Psoas muscle (tissue), 7 donors: ENCODE measurements at regions not wholly inside any gene's neighbourhood (a gene's known extent, or its start where the extent isn't known, plus 50 kb on each side); places are given as distances from the start of the nearest gene placed in this dataset.
A peak's percentile ranks its signal among the peaks of the same experiment; 100 is the strongest.

Source experiments
- ATAC-seq, 4 donors: fragments of 200-7000 bp; cut with Tn5 transposase; one replicate each; pipeline ENCODE4 v1.9.1; 2020; ENCODE audit warnings: moderate library complexity in 3 of 4, mild to moderate bottlenecking in 2 of 4
- DNase-seq, 2 donors: peaks; one replicate each; pipeline ENCODE4 v3.0.0-alpha.2; 2020
- H3K27ac ChIP-seq: fragments of 200-600 bp; one replicate; pipeline ENCODE4 v1.8.0; 2022
- H3K27me3 ChIP-seq, 3 donors: fragments of 200-600 bp in 1 of 3; one replicate each; pipeline versions ENCODE4 v1.6.1 to v1.8.0; 2013 to 2022; ENCODE audit warnings: low read length in 2 of 3, mild to moderate bottlenecking in 2 of 3, moderate library complexity in 1 of 3; ENCODE audit not compliant: insufficient read depth in 3 of 3
- H3K36me3 ChIP-seq, 2 donors: fragments of 200-600 bp in 1 of 2; one replicate each; pipeline versions ENCODE4 v1.6.1 to v1.8.0; 2013 to 2022; ENCODE audit warnings: low read depth in 1 of 2, mild to moderate bottlenecking in 1 of 2, moderate library complexity in 1 of 2; ENCODE audit not compliant: insufficient read depth in 1 of 2
- H3K4me1 ChIP-seq: fragments of 200-600 bp; one replicate; pipeline ENCODE4 v1.8.0; 2022
- H3K4me3 ChIP-seq: fragments of 200-600 bp; one replicate; pipeline ENCODE4 v1.8.0; 2022; ENCODE audit warnings: mild to moderate bottlenecking
- H3K9me3 ChIP-seq: fragments of 200-600 bp; one replicate; pipeline ENCODE4 v1.8.0; 2022
- WGBS, 3 donors: extraction: QIAGEN DNeasy Blood & Tissue Kit; methylation state at CpG; one replicate each; pipeline versions ENCODE4 v1.1.6 to v1.1.7; 2013; 5-methylcytosine and 5-hydroxymethylcytosine counted together
- intact Hi-C, 2 donors: fragments of 100-400 bp; cut with DNase I; formaldehyde crosslinking; loops; one replicate each; pipeline versions ENCODE4 v1.11.0 to v1.14.2; 2022
- TF ChIP-seq, protein P1 (sequence below): fragments of 200-600 bp; IDR thresholded peaks from one replicate; pipeline ENCODE4 v1.8.0; 2022; ENCODE audit warnings: antibody characterized with exemption
- donor health status: healthy with polysubstance abuse.
- donor health status: DM: no; HTN: no; CAD: no; lungs with moderate emphysema.
- donor health status: Bipolar disorder and iron deficiency.
- donor health status: healthy.
- donor health status: DM: yes; HTN: yes; CAD: no.
- donor health status: DM: no; HTN: no; CAD: no.
- donor health status: DM: yes; HTN: yes; CAD: no.

DNA sequence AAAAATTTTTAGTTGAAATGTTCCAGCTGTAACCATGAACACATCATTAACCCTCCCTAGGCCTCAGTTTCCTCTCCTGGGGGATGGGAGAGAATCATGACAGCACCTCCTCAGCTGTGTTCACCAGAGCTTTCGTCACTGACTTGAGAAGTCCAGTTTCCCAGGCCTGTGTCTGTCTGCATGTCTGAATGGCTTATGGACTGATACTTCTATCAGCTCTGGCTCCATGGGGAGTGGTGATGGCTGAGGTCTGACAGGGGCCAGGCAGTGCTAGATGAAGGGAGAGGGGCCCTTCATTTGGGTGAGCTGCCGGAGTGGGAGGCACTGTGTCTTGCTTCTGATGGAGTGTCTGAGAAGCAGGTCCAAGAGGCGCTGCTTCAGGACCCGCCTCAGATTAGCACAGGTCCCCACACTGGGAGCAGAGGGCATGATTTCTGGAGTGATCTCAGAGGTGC is 192.9 kb downstream of the PTPN20 start:
- intact Hi-C loops = no loop called here
- no peak overlapping the region for H3K27ac ChIP-seq
- TF ChIP-seq, protein P1, sequence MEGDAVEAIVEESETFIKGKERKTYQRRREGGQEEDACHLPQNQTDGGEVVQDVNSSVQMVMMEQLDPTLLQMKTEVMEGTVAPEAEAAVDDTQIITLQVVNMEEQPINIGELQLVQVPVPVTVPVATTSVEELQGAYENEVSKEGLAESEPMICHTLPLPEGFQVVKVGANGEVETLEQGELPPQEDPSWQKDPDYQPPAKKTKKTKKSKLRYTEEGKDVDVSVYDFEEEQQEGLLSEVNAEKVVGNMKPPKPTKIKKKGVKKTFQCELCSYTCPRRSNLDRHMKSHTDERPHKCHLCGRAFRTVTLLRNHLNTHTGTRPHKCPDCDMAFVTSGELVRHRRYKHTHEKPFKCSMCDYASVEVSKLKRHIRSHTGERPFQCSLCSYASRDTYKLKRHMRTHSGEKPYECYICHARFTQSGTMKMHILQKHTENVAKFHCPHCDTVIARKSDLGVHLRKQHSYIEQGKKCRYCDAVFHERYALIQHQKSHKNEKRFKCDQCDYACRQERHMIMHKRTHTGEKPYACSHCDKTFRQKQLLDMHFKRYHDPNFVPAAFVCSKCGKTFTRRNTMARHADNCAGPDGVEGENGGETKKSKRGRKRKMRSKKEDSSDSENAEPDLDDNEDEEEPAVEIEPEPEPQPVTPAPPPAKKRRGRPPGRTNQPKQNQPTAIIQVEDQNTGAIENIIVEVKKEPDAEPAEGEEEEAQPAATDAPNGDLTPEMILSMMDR = no peak

DNA sequence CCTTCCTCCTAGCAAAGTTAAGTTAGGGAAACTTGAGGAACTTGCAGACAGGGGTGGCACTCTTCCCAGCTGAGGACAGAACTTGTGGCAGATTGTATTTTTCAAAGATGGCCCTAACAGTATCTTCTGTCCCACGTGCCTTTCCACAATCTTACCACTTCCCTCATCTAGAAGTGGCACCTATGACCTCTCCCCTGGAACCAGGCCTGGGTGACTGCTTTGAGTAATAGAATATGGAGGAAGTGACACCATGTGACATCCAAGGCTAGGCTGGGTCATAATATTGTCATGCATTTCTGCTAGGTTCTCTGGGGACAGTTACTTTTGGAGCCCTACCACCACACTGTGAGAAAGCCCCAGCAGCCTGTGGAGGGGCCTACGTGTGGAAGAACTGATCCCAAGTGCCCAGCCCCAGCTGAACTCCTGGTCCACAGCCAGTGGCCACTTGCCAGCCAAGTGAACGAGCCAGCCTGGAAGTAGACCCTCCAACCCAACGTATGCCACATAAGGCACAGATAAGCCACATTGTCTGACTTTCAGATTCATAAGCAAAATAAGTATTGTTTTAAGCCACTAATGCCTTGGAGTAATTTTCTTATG is 193.7 kb downstream of the PTPN20 start:
- Histone ChIP-seq H3K27ac (no peak overlapping the region), H3K36me3 (no peaks in the 10 kb centered on the region), H3K4me3 (no peak overlapping the region), H3K27me3 (no peaks in the 10 kb centered on the region), H3K4me1 (no peaks in the 10 kb centered on the region), H3K9me3 (no peaks in the 10 kb centered on the region)
- WGBS, 3 donors = 15 to 25% (median 22%) methylated on average over 4 of the region's 4 CpGs
- intact Hi-C loops = no loop called here
- ATAC-seq (peak; percentile 49 to 79 (median 64)), DNase-seq (no peak)
- TF ChIP-seq, protein P1 = no peak

More for the DNA sequence above, 192.9 kb downstream of the PTPN20 start:
- ATAC-seq (no peak), DNase-seq (no peak)
- 85 to 94% (median 89%) methylated on average over 4 of the region's 4 CpGs for WGBS, 3 donors
- no peaks in the 10 kb centered on the region for H3K4me1 ChIP-seq
- H3K27me3 ChIP-seq = no peaks in the 10 kb centered on the region
- no peaks in the 10 kb centered on the region for H3K9me3 ChIP-seq
- no peaks in the 10 kb centered on the region for H3K36me3 ChIP-seq
- H3K4me3 ChIP-seq = no peak overlapping the region

DNA sequence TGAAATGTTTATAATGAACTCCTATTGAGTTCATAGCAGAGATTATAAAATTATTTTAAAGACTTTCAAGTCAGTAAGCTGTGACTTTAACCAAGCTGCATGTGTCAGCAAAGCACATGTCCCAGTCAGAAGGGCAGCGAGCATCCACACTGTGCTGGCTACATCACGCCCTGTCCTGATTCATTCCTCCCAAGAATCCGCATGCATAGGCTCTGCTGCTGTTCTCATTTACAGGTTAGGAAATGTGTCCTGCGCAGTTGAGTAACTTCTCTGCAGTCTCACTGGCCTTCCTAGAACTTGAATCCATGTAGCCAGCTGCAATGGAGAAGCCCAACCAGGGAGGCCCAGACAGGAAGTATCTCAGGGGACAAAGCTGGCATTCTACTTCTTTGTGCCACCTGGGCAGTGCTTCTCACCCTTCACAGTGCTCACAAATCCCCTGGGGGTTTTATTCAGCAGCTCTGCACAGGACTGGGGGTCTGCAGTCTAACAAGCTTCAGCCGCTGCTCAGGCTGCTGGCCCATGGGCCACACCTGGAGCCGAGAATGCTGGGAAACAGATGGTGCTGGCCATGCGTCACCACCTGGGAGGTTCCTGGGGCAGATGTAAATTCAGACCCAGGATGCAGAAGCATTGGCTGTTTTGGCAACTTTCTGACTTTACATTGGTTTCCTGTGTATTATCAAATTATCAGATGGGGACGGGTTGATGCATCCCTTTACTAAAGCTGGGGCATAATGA is 192.8 kb upstream of the GDF10 start:
- 91 to 94% (median 92%) methylated on average over 8 of the region's 8 CpGs for WGBS, 3 donors
- TF ChIP-seq, protein P1 = no peak
- no peak for ATAC-seq

DNA sequence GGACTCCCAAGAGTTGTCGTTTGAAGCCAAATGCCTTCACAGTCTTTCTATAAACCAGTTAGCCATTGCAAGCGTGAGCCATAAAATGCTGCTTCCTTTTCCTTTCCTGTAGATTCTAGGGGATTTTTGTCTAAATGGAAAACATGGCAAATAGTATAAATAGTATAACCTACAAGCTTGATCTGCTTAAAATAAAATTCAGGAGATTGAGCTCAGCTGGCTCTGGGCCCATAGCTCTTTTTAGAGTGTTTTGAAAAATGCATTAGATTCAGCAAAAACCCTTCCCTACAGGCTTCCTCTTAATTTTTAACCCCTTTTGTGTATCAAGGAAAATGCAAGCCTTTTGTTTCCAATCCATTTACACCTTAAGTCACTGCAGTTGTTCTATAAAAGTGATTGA is 190.1 kb upstream of the GDF10 start:
- no peak for ATAC-seq
- DNase-seq = no peak
- Histone ChIP-seq H3K36me3 (no peaks in the 10 kb centered on the region), H3K27ac (no peak overlapping the region), H3K9me3 (no peaks in the 10 kb centered on the region), H3K27me3 (no peaks in the 10 kb centered on the region), H3K4me3 (no peak overlapping the region), H3K4me1 (no peaks in the 10 kb centered on the region)
- WGBS, 3 donors = 34 to 48% (median 35%) methylated on average over 2 of the region's 2 CpGs
- TF ChIP-seq, protein P1 = no peak
- intact Hi-C loops = no loop called here

More for the DNA sequence above, 192.8 kb upstream of the GDF10 start:
- Histone ChIP-seq H3K9me3 (no peaks in the 10 kb centered on the region), H3K4me3 (no peak overlapping the region), H3K27me3 (no peaks in the 10 kb centered on the region), H3K27ac (no peak overlapping the region), H3K36me3 (no peaks in the 10 kb centered on the region), H3K4me1 (no peaks in the 10 kb centered on the region)
- intact Hi-C loops = no loop called here
- no peak for DNase-seq
